T-helper 22 cell (primary cell): ENCODE measurements at regions not wholly inside any gene's neighbourhood (a gene's known extent, or its start where the extent isn't known, plus 50 kb on each side); places are given as distances from the start of the nearest gene placed in this dataset.

Experiments
- DNase-seq: peaks from one replicate; pipeline ENCODE4 v3.0.0-alpha.2; 2020; ENCODE audit warnings: low read depth

GRCh38 chr1:59005491-59006288 is 221.8 kb upstream of the JUN start:
- DNase-seq: no peak

GRCh38 chr1:59006289-59006658 is 222.4 kb upstream of the JUN start:
- no peak for DNase-seq

- no peak for DNase-seq
These were observed 223.1 kb upstream of the JUN start for GRCh38 chr1:59006932-59007331.

GRCh38 chr1:59007429-59007819 is 223.6 kb upstream of the JUN start:
- no peak for DNase-seq

GRCh38 chr1:59007820-59008598 is 224.2 kb upstream of the JUN start:
- DNase-seq: no peak

GRCh38 chr1:59008599-59009347 is 224.9 kb upstream of the JUN start:
- DNase-seq: no peak

GRCh38 chr1:59011663-59012062 is 227.8 kb upstream of the JUN start:
- DNase-seq: no peak

GRCh38 chr1:59012378-59012777 is 228.5 kb upstream of the JUN start:
- no peak for DNase-seq

GRCh38 chr1:59013276-59013927 is 229.6 kb upstream of the JUN start:
- no peak for DNase-seq

GRCh38 chr1:59013928-59014279 is 230.1 kb upstream of the JUN start:
- no peak for DNase-seq

GRCh38 chr1:59014827-59015226 is 231.0 kb upstream of the JUN start:
- no peak for DNase-seq

- no peak for DNase-seq
These were observed 231.9 kb upstream of the JUN start for GRCh38 chr1:59015708-59016107.

- DNase-seq: no peak
These were observed 232.5 kb upstream of the JUN start for GRCh38 chr1:59016390-59016789.

- no peak for DNase-seq
These were observed 233.8 kb upstream of the JUN start for GRCh38 chr1:59017501-59018231.

GRCh38 chr1:59018446-59018845 is 234.6 kb upstream of the JUN start:
- no peak for DNase-seq

- no peak for DNase-seq
These were observed 235.0 kb upstream of the JUN start for GRCh38 chr1:59018860-59019259.

GRCh38 chr1:59020151-59020997 is 236.5 kb upstream of the JUN start:
- DNase-seq: no peak

- DNase-seq: no peak
These were observed 238.4 kb upstream of the JUN start for GRCh38 chr1:59022199-59022598.

GRCh38 chr1:59022799-59023198 is 239.0 kb upstream of the JUN start:
- DNase-seq: no peak

GRCh38 chr1:59025201-59025600 is 241.4 kb upstream of the JUN start:
- no peak for DNase-seq

GRCh38 chr1:59025898-59026426 is 242.1 kb upstream of the JUN start:
- no peak for DNase-seq
